HEK293 (cell line): ENCODE measurements at regions not wholly inside any gene's neighbourhood (a gene's known extent, or its start where the extent isn't known, plus 50 kb on each side); places are given as distances from the start of the nearest gene placed in this dataset.

ENCODE experiments used
- CTCF ChIA-PET: fragments of 350-600 bp; formaldehyde crosslinking; extraction: SDS; loops from one replicate; lab custom pipeline; 2021; ENCODE audit warnings: antibody characterized with exemption; lab: Yijun Ruan, JAX
- POLR2A ChIA-PET: fragments of 300-600 bp; formaldehyde crosslinking; extraction: SDS; loops from one replicate; lab custom pipeline; 2020; ENCODE audit warnings: antibody characterized with exemption, inconsistent platforms; lab: Yijun Ruan, JAX
- H3K27ac ChIP-seq: fragments of 200-500 bp; sonication (Bioruptor generic); 2 replicates; pipeline ENCODE4 v1.5.1; 2014; ENCODE audit warnings: low read depth, low read length, control low read depth, inconsistent platforms; ENCODE audit errors: extremely low read depth
- H3K36me3 ChIP-seq, 2 experiments: fragments of 200-500 bp in 1 of 2; sonication (Bioruptor generic) in 1 of 2; 1 replicate in 1 of 2; 2 replicates in 1 of 2; pipeline ENCODE4 v1.5.1; 2014 to 2017; ENCODE audit warnings: inconsistent platforms in 2 of 2, low read length in 2 of 2; ENCODE audit not compliant: control insufficient read depth in 2 of 2, insufficient read depth in 1 of 2
- H3K4me1 ChIP-seq: fragments of 200-500 bp; sonication (Bioruptor generic); 2 replicates; pipeline ENCODE4 v1.5.1; 2014; ENCODE audit warnings: mild to moderate bottlenecking, low read length, inconsistent platforms; ENCODE audit not compliant: control insufficient read depth, insufficient read depth
- H3K4me3 ChIP-seq: 2 replicates; pipeline ENCODE4 v1.5.1; 2011; ENCODE audit warnings: low read depth, mild to moderate bottlenecking, control low read depth, low read length, moderate library complexity
- H3K9me3 ChIP-seq: fragments of 200-500 bp; sonication (Bioruptor generic); 2 replicates; pipeline ENCODE4 v1.5.1; 2014; ENCODE audit warnings: low read depth, low read length, inconsistent platforms; ENCODE audit not compliant: control insufficient read depth, insufficient read depth
- AEBP2 ChIP-seq: fragments of 450-650 bp; formaldehyde crosslinking; IDR thresholded peaks from 2 replicates; pipeline ENCODE4 v1.5.1; 2016; ENCODE audit warnings: missing biosample characterization, missing genetic modification characterization, borderline replicate concordance
- EGR2 ChIP-seq: fragments of 450-650 bp; formaldehyde crosslinking; IDR thresholded peaks from 2 replicates; pipeline ENCODE4 v1.5.1; 2016; ENCODE audit warnings: low read depth, missing biosample characterization, missing genetic modification characterization
- GFI1B ChIP-seq: fragments of 450-650 bp; formaldehyde crosslinking; IDR thresholded peaks from 2 replicates; pipeline ENCODE4 v1.5.1; 2016; ENCODE audit warnings: missing biosample characterization, missing genetic modification characterization
- KLF7 ChIP-seq: fragments of 450-650 bp; formaldehyde crosslinking; IDR thresholded peaks from 2 replicates; pipeline ENCODE4 v1.5.1; 2016; ENCODE audit warnings: missing biosample characterization, missing genetic modification characterization, borderline replicate concordance
- MYNN ChIP-seq: fragments of 450-650 bp; formaldehyde crosslinking; IDR thresholded peaks from 2 replicates; pipeline ENCODE4 v1.5.1; 2016; ENCODE audit warnings: missing biosample characterization, missing genetic modification characterization, borderline replicate concordance
- OVOL3 ChIP-seq: fragments of 450-650 bp; formaldehyde crosslinking; IDR thresholded peaks from 2 replicates; pipeline ENCODE4 v1.5.1; 2016; ENCODE audit warnings: missing biosample characterization, missing genetic modification characterization
- PRDM6 ChIP-seq: fragments of 450-650 bp; formaldehyde crosslinking; IDR thresholded peaks from 2 replicates; pipeline ENCODE4 v1.5.1; 2017; ENCODE audit warnings: missing biosample characterization, missing genetic modification characterization
- SCRT1 ChIP-seq: fragments of 450-650 bp; formaldehyde crosslinking; IDR thresholded peaks from 2 replicates; pipeline ENCODE4 v1.5.1; 2016; ENCODE audit warnings: missing biosample characterization, missing genetic modification characterization, borderline replicate concordance
- TCF7L2 ChIP-seq: IDR thresholded peaks from 2 replicates; pipeline ENCODE4 v1.6.1; 2011; ENCODE audit warnings: low read depth, mild to moderate bottlenecking, inconsistent platforms, low read length, moderate library complexity, borderline replicate concordance
- YY1 ChIP-seq: fragments of 450-650 bp; formaldehyde crosslinking; IDR thresholded peaks from 2 replicates; pipeline ENCODE4 v1.5.1; 2018; ENCODE audit warnings: missing biosample characterization, missing genetic modification characterization
- ZBTB11 ChIP-seq: fragments of 450-650 bp; formaldehyde crosslinking; conservative IDR thresholded peaks from 2 replicates; pipeline ENCODE4 v1.5.1; 2016; ENCODE audit warnings: low read depth, missing biosample characterization, missing genetic modification characterization
- ZFHX2 ChIP-seq: fragments of 450-650 bp; formaldehyde crosslinking; conservative IDR thresholded peaks from 2 replicates; pipeline ENCODE4 v1.5.1; 2016; ENCODE audit warnings: missing biosample characterization, missing genetic modification characterization
- ZIC2 ChIP-seq: fragments of 450-650 bp; formaldehyde crosslinking; IDR thresholded peaks from 2 replicates; pipeline ENCODE4 v1.5.1; 2016; ENCODE audit warnings: missing biosample characterization, missing genetic modification characterization
- ZNF132 ChIP-seq: fragments of 450-650 bp; formaldehyde crosslinking; IDR thresholded peaks from 2 replicates; pipeline ENCODE4 v1.5.1; 2017; ENCODE audit warnings: missing biosample characterization, missing genetic modification characterization, borderline replicate concordance
- ZNF133 ChIP-seq: fragments of 450-650 bp; formaldehyde crosslinking; IDR thresholded peaks from 2 replicates; pipeline ENCODE4 v1.5.1; 2016; ENCODE audit warnings: missing biosample characterization, missing genetic modification characterization
- ZNF146 ChIP-seq: fragments of 450-650 bp; formaldehyde crosslinking; IDR thresholded peaks from 2 replicates; pipeline ENCODE4 v1.5.1; 2016; ENCODE audit warnings: missing biosample characterization, missing genetic modification characterization
- ZNF16 ChIP-seq: fragments of 450-650 bp; formaldehyde crosslinking; IDR thresholded peaks from 2 replicates; pipeline ENCODE4 v1.5.1; 2016; ENCODE audit warnings: low read depth, missing biosample characterization, missing genetic modification characterization
- ZNF23 ChIP-seq: fragments of 450-650 bp; formaldehyde crosslinking; IDR thresholded peaks from 2 replicates; pipeline ENCODE4 v1.5.1; 2016; ENCODE audit warnings: missing biosample characterization, missing genetic modification characterization, borderline replicate concordance
- ZNF391 ChIP-seq: fragments of 450-650 bp; formaldehyde crosslinking; IDR thresholded peaks from 2 replicates; pipeline ENCODE4 v1.5.1; 2016; ENCODE audit warnings: low read depth, missing biosample characterization, missing genetic modification characterization, borderline replicate concordance
- ZNF423 ChIP-seq: fragments of 450-650 bp; formaldehyde crosslinking; IDR thresholded peaks from 2 replicates; pipeline ENCODE4 v1.5.1; 2016; ENCODE audit warnings: missing biosample characterization, missing genetic modification characterization
- ZNF548 ChIP-seq: fragments of 450-650 bp; formaldehyde crosslinking; IDR thresholded peaks from 2 replicates; pipeline ENCODE4 v1.5.1; 2016; ENCODE audit warnings: missing biosample characterization, missing genetic modification characterization
- ZNF558 ChIP-seq: fragments of 450-650 bp; formaldehyde crosslinking; IDR thresholded peaks from 2 replicates; pipeline ENCODE4 v1.5.1; 2016; ENCODE audit warnings: missing biosample characterization, missing genetic modification characterization
- ZNF660 ChIP-seq: fragments of 450-650 bp; IDR thresholded peaks from 2 replicates; pipeline ENCODE4 v1.5.1; 2018; ENCODE audit warnings: missing biosample characterization, mild to moderate bottlenecking, missing genetic modification characterization
- TF ChIP-seq, protein P1 (sequence below): fragments of 450-650 bp; formaldehyde crosslinking; IDR thresholded peaks from 2 replicates; pipeline ENCODE4 v1.5.1; 2016; ENCODE audit warnings: missing biosample characterization, missing genetic modification characterization

DNA sequence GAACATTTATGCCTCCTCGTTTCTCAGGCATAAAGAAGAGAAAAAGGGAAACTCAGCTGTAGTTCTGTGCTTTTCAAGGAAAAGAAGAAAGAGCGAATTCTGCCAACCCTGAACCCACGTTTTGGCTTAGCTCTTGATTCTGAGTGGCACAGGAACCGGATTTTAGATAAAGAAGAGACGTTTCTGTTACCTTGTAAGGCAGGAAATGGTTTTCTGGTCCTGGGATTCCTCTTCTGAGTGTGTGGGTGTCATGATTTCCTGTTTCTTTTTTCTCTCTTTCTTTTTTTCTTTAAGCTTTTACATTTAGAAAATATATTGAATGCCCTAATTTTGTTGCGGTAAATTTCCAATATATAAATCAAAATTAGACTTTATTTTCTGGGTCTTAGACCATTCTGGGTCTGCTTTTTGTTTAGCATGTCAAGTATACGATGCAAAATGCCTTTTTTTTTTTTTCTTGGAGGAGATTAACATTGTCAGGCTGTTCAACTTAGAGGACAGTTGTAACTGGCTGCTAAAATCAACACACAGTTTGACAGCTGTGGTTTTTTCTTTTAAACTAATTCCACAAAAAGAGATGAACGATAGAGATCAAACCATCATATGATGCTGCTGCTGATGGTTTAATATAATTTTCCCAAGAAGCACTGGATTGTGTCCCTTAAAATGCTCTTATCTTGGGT lies 190.8 kb downstream of the GATA3 start:
- CTCF ChIA-PET: interaction anchor here (0.7 kb wide), 1 partner anchor 285 kb away, joined by 4 read pairs; no protein-coding TSS in a partner anchor
- POLR2A ChIA-PET: no interaction called here
- H3K4me3 ChIP-seq: no peak overlapping the region
- no peaks in the 10 kb centered on the region for H3K36me3 ChIP-seq
- H3K4me1 ChIP-seq: no peaks in the 10 kb centered on the region
- H3K9me3 ChIP-seq: no peaks in the 10 kb centered on the region
- H3K27ac ChIP-seq: no peak overlapping the region
- TF ChIP-seq YY1 (tag by site-specific recombination): no peak
- TF ChIP-seq ZNF16 (tag by site-specific recombination): no peak
- TF ChIP-seq ZNF391 (tag by site-specific recombination): no peak
- no peak for TF ChIP-seq ZNF146 (tag by site-specific recombination)
- no peak for TF ChIP-seq ZIC2 (tag by site-specific recombination)
- no peak for TF ChIP-seq ZNF133
- no peak for TF ChIP-seq GFI1B (tag by site-specific recombination)
- TF ChIP-seq SCRT1 (tag by site-specific recombination): no peak
- TF ChIP-seq AEBP2 (tag by site-specific recombination): no peak
- TF ChIP-seq ZBTB11 (tag by site-specific recombination): no peak
- TF ChIP-seq ZNF23: no peak
- no peak for TF ChIP-seq OVOL3 (tag by site-specific recombination)
- no peak for TF ChIP-seq ZFHX2 (tag by site-specific recombination)

GRCh38 chr10:8245814-8246142 lies 191.3 kb downstream of the GATA3 start:
- no peak overlapping the region for H3K4me3 ChIP-seq
- TF ChIP-seq ZNF558 (tag by site-specific recombination) (no peak), KLF7 (tag by site-specific recombination) (no peak), EGR2 (tag by site-specific recombination) (no peak), ZNF132 (tag by site-specific recombination) (no peak), ZBTB11 (tag by site-specific recombination) (no peak), TCF7L2 (no peak), PRDM6 (tag by site-specific recombination) (no peak), ZNF660 (no peak), ZNF423 (tag by site-specific recombination) (no peak), MYNN (tag by site-specific recombination) (no peak), ZNF548 (tag by site-specific recombination) (no peak)
- TF ChIP-seq, protein P1, sequence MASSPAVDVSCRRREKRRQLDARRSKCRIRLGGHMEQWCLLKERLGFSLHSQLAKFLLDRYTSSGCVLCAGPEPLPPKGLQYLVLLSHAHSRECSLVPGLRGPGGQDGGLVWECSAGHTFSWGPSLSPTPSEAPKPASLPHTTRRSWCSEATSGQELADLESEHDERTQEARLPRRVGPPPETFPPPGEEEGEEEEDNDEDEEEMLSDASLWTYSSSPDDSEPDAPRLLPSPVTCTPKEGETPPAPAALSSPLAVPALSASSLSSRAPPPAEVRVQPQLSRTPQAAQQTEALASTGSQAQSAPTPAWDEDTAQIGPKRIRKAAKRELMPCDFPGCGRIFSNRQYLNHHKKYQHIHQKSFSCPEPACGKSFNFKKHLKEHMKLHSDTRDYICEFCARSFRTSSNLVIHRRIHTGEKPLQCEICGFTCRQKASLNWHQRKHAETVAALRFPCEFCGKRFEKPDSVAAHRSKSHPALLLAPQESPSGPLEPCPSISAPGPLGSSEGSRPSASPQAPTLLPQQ (tag by site-specific recombination): no peak

More at GRCh38 chr10:8245814-8246142, 191.3 kb downstream of the GATA3 start:
- Histone ChIP-seq H3K36me3 (no peaks in the 10 kb centered on the region), H3K27ac (no peak overlapping the region), H3K9me3 (no peaks in the 10 kb centered on the region), H3K4me1 (no peaks in the 10 kb centered on the region)
- POLR2A ChIA-PET: no interaction called here
- CTCF ChIA-PET: no interaction called here
